A673 (cell line): ENCODE measurements at regions not wholly inside any gene's neighbourhood (a gene's known extent, or its start where the extent isn't known, plus 50 kb on each side); places are given as distances from the start of the nearest gene placed in this dataset.

Source experiments
- BruUV-seq: library from RNA; stranded (reverse); fragments of 400-500 nt; replicated peaks from 2 replicates; lab custom pipeline; 2021; lab: Mats Ljungman, UMichigan
- CTCF ChIA-PET: fragments of 300-600 bp; sonication (Branson Sonifier 250); formaldehyde crosslinking; loops from one replicate; lab custom pipeline; 2022; ENCODE audit warnings: antibody characterized with exemption; lab: Charles Lee
- POLR2A ChIA-PET: fragments of 300-600 bp; sonication (Branson Sonifier 250); formaldehyde crosslinking; loops from one replicate; lab custom pipeline; 2022; ENCODE audit warnings: antibody characterized with exemption; ENCODE audit not compliant: low non-redundant PET; lab: Charles Lee
- DNase-seq: peaks from one replicate; pipeline ENCODE4 v3.0.0-alpha.2; 2015; ENCODE audit warnings: low spot score
- H3K27ac ChIP-seq: fragments of 200-600 bp; sonication (generic); 2 replicates; pipeline ENCODE4 v1.5.1; 2016; ENCODE audit warnings: mixed run types, low read depth, mild to moderate bottlenecking, mixed read lengths, antibody characterized with exemption, low read length; ENCODE audit not compliant: poor library complexity, severe bottlenecking
- H3K27me3 ChIP-seq: fragments of 200-600 bp; sonication (generic); replicated peaks from 2 replicates; pipeline ENCODE4 v1.6.1; 2017; ENCODE audit warnings: mixed run types, low read depth, mild to moderate bottlenecking, mixed read lengths, antibody characterized with exemption, low read length; ENCODE audit not compliant: insufficient read depth, poor library complexity
- H3K36me3 ChIP-seq: fragments of 200-600 bp; sonication (generic); 2 replicates; pipeline ENCODE4 v1.6.1; 2016; ENCODE audit warnings: mixed run types, mild to moderate bottlenecking, mixed read lengths, antibody characterized with exemption, low read length; ENCODE audit not compliant: insufficient read depth, poor library complexity, severe bottlenecking
- H3K4me1 ChIP-seq: fragments of 200-600 bp; sonication (generic); 2 replicates; pipeline ENCODE4 v1.6.1; 2017; ENCODE audit warnings: mixed run types, mild to moderate bottlenecking, mixed read lengths, antibody characterized with exemption, low read length; ENCODE audit not compliant: insufficient read depth, poor library complexity, severe bottlenecking
- H3K4me3 ChIP-seq: fragments of 200-600 bp; sonication (generic); 2 replicates; pipeline ENCODE4 v1.5.1; 2016; ENCODE audit warnings: low read depth, mixed run types, mild to moderate bottlenecking, mixed read lengths, low read length; ENCODE audit not compliant: poor library complexity, severe bottlenecking
- H3K9me3 ChIP-seq: fragments of 200-600 bp; sonication (generic); 2 replicates; pipeline ENCODE4 v1.6.1; 2016; ENCODE audit warnings: mixed run types, low read depth, mild to moderate bottlenecking, mixed read lengths, antibody characterized with exemption, low read length; ENCODE audit not compliant: poor library complexity, severe bottlenecking
- CTCF ChIP-seq: fragments of 300-800, 200-600 bp; sonication (generic); conservative IDR thresholded peaks from 2 replicates; pipeline ENCODE4 v1.5.1; 2017; ENCODE audit warnings: low read depth, mild to moderate bottlenecking, antibody characterized with exemption, low read length, moderate library complexity, mixed read lengths
- EZH2 ChIP-seq: fragments of 200-600 bp; sonication (generic); IDR thresholded peaks from 2 replicates; pipeline ENCODE4 v1.6.1; 2017; ENCODE audit warnings: borderline replicate concordance, low read depth, mild to moderate bottlenecking, mixed read lengths, antibody characterized with exemption, low read length; ENCODE audit not compliant: poor library complexity, severe bottlenecking
- intact Hi-C: fragments of 100-400 bp; cut with micrococcal nuclease; formaldehyde crosslinking; loops from one replicate; pipeline ENCODE4 v1.10.0; 2022; ENCODE audit not compliant: unreplicated experiment

- DNase-seq = no peak
- Histone ChIP-seq H3K4me1 (no peaks in the 10 kb centered on the region), H3K36me3 (no peaks in the 10 kb centered on the region), H3K27ac (no peak overlapping the region), H3K9me3 (no peaks in the 10 kb centered on the region), H3K4me3 (no peak overlapping the region), H3K27me3 (no peaks in the 10 kb centered on the region)
- no TSS peak for BruUV-seq
- CTCF ChIA-PET = interaction anchor here (0.7 to 1.2 kb wide), 2 partner anchors 54 to 266 kb away, joined by 3 to 6 read pairs; no protein-coding TSS in a partner anchor
- intact Hi-C loops = no loop called here
- TF ChIP-seq EZH2 (no peak), CTCF (no peak)
- POLR2A ChIA-PET = no interaction called here
These were observed 515.1 kb downstream of the BRD1 start for GRCh38 chr22:49312601-49313000.

- H3K36me3 ChIP-seq = no peaks in the 10 kb centered on the region
- H3K27me3 ChIP-seq = no peaks in the 10 kb centered on the region
- H3K27ac ChIP-seq = no peak overlapping the region
- H3K4me3 ChIP-seq = no peak overlapping the region
- intact Hi-C loops = no loop called here
- TF ChIP-seq CTCF (no peak), EZH2 (no peak)
- POLR2A ChIA-PET = no interaction called here
- no peak for DNase-seq
- H3K9me3 ChIP-seq = no peaks in the 10 kb centered on the region
- no TSS peak for BruUV-seq
- CTCF ChIA-PET = no interaction called here
- H3K4me1 ChIP-seq = no peaks in the 10 kb centered on the region
These were observed 517.3 kb downstream of the BRD1 start for GRCh38 chr22:49310354-49310753.

- Histone ChIP-seq H3K4me1 (peaks cover 9% of the 10 kb centered on the region), H3K27me3 (no peaks in the 10 kb centered on the region), H3K36me3 (no peaks in the 10 kb centered on the region), H3K4me3 (no peak overlapping the region), H3K9me3 (no peaks in the 10 kb centered on the region), H3K27ac (no peak overlapping the region)
- TF ChIP-seq CTCF = no peak
- TF ChIP-seq EZH2 = no peak
- intact Hi-C loops = loop anchor here (5.0 to 10.0 kb wide), 3 partner anchors 363 to 731 kb away; no protein-coding TSS in a partner anchor
- CTCF ChIA-PET = no interaction called here
- DNase-seq = no peak
- POLR2A ChIA-PET = no interaction called here
- no TSS peak for BruUV-seq
These were observed 519.4 kb downstream of the BRD1 start for GRCh38 chr22:49308300-49308699.
